Lower leg skin (tissue), 4 donors: ENCODE measurements at regions not wholly inside any gene's neighbourhood (a gene's known extent, or its start where the extent isn't known, plus 50 kb on each side); places are given as distances from the start of the nearest gene placed in this dataset.

Experiments used
- DNase-seq, 2 donors: peaks; one replicate each; pipeline ENCODE4 v3.0.0-alpha.2; 2019; ENCODE audit warnings: low spot score in 2 of 2
- H3K4me3 ChIP-seq: fragments of 200-600 bp; sonication (generic); 2 replicates; pipeline ENCODE4 v1.5.1; 2017; ENCODE audit warnings: mild to moderate bottlenecking, low read depth; ENCODE audit not compliant: poor library complexity, severe bottlenecking
- CTCF ChIP-seq, 3 donors: fragments of 450-650 bp; IDR thresholded peaks; one replicate each; pipeline ENCODE4 v1.5.1; 2016; ENCODE audit warnings: antibody characterized with exemption in 3 of 3, mild to moderate bottlenecking in 3 of 3, moderate library complexity in 2 of 3
- POLR2A ChIP-seq, 2 donors: fragments of 450-650 bp; IDR thresholded peaks; one replicate each; pipeline ENCODE4 v1.6.1; 2016 to 2017; ENCODE audit warnings: antibody characterized with exemption in 2 of 2, mild to moderate bottlenecking in 1 of 2, moderate library complexity in 1 of 2
- WGBS, 2 donors: methylation state at CpG; one replicate each; pipeline ENCODE4 v1.1.5; 2018; 5-methylcytosine and 5-hydroxymethylcytosine counted together
- intact Hi-C: fragments of 100-400 bp; cut with DNase I; formaldehyde crosslinking; loops from one replicate; pipeline ENCODE4 v1.15.0; 2023; ENCODE audit warnings: low total_unique reads

- intact Hi-C loops, result no loop called here
- WGBS, 2 donors, result 89 to 91% methylated on average over 11 of the region's 11 CpGs
- H3K4me3 ChIP-seq, result no peak overlapping the region
- TF ChIP-seq CTCF (IDR thresholded peaks at IDR 0.05) (no peak), POLR2A (IDR thresholded peaks at IDR 0.05) (no peak)
- DNase-seq, result no peak
Observed at GRCh38 chr4:110683601-110684000, 60.7 kb upstream of the PITX2 start.

GRCh38 chr4:110702326-110702725 is 79.4 kb upstream of the PITX2 start:
- DNase-seq, result no peak
- WGBS, 2 donors, result 85 to 87% methylated on average over 6 of the region's 6 CpGs
- intact Hi-C loops, result no loop called here
- H3K4me3 ChIP-seq, result no peak overlapping the region
- TF ChIP-seq CTCF (IDR thresholded peaks at IDR 0.05), result no peak
- TF ChIP-seq POLR2A (IDR thresholded peaks at IDR 0.05), result no peak

- no peak for DNase-seq
- WGBS, 2 donors, result 64 to 84% methylated on average over 7 of the region's 7 CpGs
- no peak for TF ChIP-seq CTCF (IDR thresholded peaks at IDR 0.05)
- H3K4me3 ChIP-seq, result no peak overlapping the region
- intact Hi-C loops, result no loop called here
Observed at GRCh38 chr4:110704748-110705439, 82.0 kb upstream of the PITX2 start.

GRCh38 chr4:110705440-110705782 is 82.5 kb upstream of the PITX2 start:
- no peak overlapping the region for H3K4me3 ChIP-seq
- intact Hi-C loops, result no loop called here
- 86 to 91% methylated on average over 4 of the region's 4 CpGs for WGBS, 2 donors
- no peak for TF ChIP-seq CTCF (IDR thresholded peaks at IDR 0.05)
- no peak for TF ChIP-seq POLR2A (IDR thresholded peaks at IDR 0.05)
- DNase-seq, result no peak

GRCh38 chr4:110710070-110710469 is 87.2 kb upstream of the PITX2 start:
- 51 to 57% methylated on average over 2 of the region's 2 CpGs for WGBS, 2 donors
- intact Hi-C loops, result no loop called here
- no peak overlapping the region for H3K4me3 ChIP-seq
- no peak for TF ChIP-seq POLR2A (IDR thresholded peaks at IDR 0.05)
- DNase-seq, result no peak

- no peak for DNase-seq
- no peak for TF ChIP-seq CTCF (IDR thresholded peaks at IDR 0.05)
- intact Hi-C loops, result no loop called here
- WGBS, 2 donors, result 81 to 82% methylated on average over 3 of the region's 3 CpGs
- H3K4me3 ChIP-seq, result no peak overlapping the region
Observed at GRCh38 chr4:110712486-110712885, 89.6 kb upstream of the PITX2 start.
